ENCODE measurements at regions not wholly inside any gene's neighbourhood (a gene's known extent, or its start where the extent isn't known, plus 50 kb on each side); places are given as distances from the start of the nearest gene placed in this dataset.

DNA sequence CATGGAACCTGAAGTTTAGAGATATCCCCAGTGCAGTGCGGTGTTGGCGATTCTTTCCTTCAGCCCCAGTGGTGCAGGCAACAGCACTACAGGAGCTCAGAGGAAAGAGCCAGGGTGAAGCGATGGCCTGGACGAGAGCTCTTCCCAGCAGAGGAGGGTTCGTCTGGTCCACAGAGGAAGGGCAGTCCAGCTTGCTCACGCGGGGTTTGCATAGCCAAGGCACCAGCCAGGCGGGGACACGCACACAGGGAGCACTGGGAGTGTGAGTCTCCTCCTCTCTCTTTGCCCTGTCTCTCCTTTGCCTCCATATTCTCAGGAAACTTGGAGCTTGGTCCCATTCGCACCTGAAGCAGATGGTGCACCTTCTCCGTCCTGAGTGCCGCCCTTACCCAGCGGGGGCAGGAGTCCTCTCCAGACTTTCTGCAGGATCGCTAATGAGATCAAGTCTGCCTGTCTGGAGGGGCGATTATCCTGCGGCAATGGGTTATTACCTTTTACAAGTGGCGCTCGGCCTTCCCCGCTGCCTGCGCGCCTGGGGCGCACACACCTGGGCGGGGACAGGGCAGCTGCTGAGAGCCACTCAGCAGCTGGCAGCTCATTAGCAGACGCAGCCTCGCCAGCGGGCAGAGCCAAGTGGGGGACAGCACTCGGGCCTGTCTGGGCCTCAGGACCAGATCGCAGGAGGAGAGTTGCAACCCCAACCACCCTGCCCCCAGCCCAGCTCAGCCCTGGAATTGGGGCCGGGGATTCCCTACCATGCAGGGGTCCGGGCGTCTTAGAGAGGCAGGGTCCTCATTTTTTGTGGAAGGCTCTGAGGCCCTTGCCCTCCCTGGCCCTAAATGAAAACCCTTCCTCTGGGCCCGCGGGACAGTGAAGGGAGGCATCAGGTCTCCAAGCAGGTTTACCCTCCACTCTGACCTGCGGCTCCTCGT, 119.0 kb upstream of the MEF2A start:
- TF ChIP-seq, protein P1, sequence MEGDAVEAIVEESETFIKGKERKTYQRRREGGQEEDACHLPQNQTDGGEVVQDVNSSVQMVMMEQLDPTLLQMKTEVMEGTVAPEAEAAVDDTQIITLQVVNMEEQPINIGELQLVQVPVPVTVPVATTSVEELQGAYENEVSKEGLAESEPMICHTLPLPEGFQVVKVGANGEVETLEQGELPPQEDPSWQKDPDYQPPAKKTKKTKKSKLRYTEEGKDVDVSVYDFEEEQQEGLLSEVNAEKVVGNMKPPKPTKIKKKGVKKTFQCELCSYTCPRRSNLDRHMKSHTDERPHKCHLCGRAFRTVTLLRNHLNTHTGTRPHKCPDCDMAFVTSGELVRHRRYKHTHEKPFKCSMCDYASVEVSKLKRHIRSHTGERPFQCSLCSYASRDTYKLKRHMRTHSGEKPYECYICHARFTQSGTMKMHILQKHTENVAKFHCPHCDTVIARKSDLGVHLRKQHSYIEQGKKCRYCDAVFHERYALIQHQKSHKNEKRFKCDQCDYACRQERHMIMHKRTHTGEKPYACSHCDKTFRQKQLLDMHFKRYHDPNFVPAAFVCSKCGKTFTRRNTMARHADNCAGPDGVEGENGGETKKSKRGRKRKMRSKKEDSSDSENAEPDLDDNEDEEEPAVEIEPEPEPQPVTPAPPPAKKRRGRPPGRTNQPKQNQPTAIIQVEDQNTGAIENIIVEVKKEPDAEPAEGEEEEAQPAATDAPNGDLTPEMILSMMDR (IDR thresholded peaks at IDR 0.05; ENCODE audit: poor library complexity): no peak
- TF ChIP-seq EZH2 (IDR thresholded peaks at IDR 0.05; ENCODE audit: borderline replicate concordance): no peak
